ENCODE measurements at regions not wholly inside any gene's neighbourhood (a gene's known extent, or its start where the extent isn't known, plus 50 kb on each side); places are given as distances from the start of the nearest gene placed in this dataset.

DNA sequence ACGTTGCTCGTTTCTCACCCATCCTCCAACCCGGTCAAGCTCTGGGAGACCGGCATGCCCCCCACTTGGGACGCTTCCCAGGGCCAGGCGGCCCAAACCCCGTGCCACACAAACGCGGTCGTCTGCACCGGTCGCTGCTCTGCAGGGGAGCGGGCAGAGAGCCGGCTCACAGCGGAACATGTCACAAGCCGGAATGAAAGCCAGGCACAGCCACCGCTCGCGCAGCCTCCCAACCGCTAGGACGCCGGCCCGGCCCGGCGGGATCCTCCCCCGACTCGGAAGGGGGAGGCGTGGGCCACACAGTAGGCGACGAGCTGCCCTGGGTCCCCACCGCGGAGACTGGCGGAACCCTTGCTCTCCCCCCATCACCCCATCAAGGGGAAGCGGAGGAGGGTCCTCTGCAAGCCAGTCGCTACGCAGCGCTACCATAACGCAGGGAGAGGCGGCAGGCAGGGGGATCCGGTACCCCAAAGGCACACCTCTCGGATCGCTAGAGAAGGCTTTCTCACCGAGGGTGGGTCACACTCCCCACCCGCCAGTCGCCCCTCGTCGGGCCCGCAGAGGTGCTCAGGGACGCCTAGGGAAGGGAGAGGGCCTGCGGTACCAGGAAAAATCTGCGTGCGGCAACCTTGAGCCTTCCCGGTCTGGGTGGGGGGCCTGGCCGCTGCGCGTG is 768.4 kb upstream of the DEFB115 start:
- TF ChIP-seq, protein P1, sequence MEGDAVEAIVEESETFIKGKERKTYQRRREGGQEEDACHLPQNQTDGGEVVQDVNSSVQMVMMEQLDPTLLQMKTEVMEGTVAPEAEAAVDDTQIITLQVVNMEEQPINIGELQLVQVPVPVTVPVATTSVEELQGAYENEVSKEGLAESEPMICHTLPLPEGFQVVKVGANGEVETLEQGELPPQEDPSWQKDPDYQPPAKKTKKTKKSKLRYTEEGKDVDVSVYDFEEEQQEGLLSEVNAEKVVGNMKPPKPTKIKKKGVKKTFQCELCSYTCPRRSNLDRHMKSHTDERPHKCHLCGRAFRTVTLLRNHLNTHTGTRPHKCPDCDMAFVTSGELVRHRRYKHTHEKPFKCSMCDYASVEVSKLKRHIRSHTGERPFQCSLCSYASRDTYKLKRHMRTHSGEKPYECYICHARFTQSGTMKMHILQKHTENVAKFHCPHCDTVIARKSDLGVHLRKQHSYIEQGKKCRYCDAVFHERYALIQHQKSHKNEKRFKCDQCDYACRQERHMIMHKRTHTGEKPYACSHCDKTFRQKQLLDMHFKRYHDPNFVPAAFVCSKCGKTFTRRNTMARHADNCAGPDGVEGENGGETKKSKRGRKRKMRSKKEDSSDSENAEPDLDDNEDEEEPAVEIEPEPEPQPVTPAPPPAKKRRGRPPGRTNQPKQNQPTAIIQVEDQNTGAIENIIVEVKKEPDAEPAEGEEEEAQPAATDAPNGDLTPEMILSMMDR (IDR thresholded peaks at IDR 0.05 in 2 of 3, conservative IDR thresholded peaks at IDR 0.05 in 1 of 3; ENCODE audit: control insufficient read depth in 2 of 3, extremely low read depth in 1 of 3, insufficient read depth in 1 of 3, low read depth in 3 of 3, low read length in 3 of 3) = no peak
- TF ChIP-seq MYC (IDR thresholded peaks at IDR 0.05; ENCODE audit: insufficient read depth, insufficient read length, insufficient replicate concordance, low read length, severe bottlenecking) = no peak
- TF ChIP-seq NFYB (IDR thresholded peaks at IDR 0.05; ENCODE audit: insufficient read depth, low read depth, low read length) = no peak
- TF ChIP-seq ZNF24 (IDR thresholded peaks at IDR 0.05) = no peak
- no peak for TF ChIP-seq CHD1 (IDR thresholded peaks at IDR 0.05; ENCODE audit: low read depth, low read length)
- no peak for TF ChIP-seq EZH2 (IDR thresholded peaks at IDR 0.05; ENCODE audit: borderline replicate concordance, control insufficient read depth, low read depth, low read length)
- no peak for TF ChIP-seq SUZ12 (IDR thresholded peaks at IDR 0.05; ENCODE audit: unreplicated experiment)
